ENCODE measurements at regions not wholly inside any gene's neighbourhood (a gene's known extent, or its start where the extent isn't known, plus 50 kb on each side); places are given as distances from the start of the nearest gene placed in this dataset.

GRCh38 chr4:180840142-180840541 is 1403.1 kb upstream of the TENM3 start:
- no peak for TF ChIP-seq CTCF (IDR thresholded peaks at IDR 0.05; ENCODE audit: borderline replicate concordance, extremely low read depth, insufficient read depth)
- Histone ChIP-seq H3K4me1 (ENCODE audit: control insufficient read depth in 2 of 3, insufficient read depth in 2 of 3, low read depth in 1 of 3, low read length in 3 of 3) (no peaks in the 10 kb centered on the region), H3K4me3 (ENCODE audit: low read length in 3 of 3) (no peak overlapping the region), H3K9me3 (ENCODE audit: control insufficient read depth in 2 of 3, insufficient read depth in 1 of 3, low read length in 3 of 3) (no peaks in the 10 kb centered on the region), H3K36me3 (ENCODE audit: control insufficient read depth in 2 of 3, insufficient read depth in 3 of 3, low read length in 3 of 3) (no peaks in the 10 kb centered on the region), H3K27ac (ENCODE audit: low read depth in 2 of 2, low read length in 2 of 2) (no peak overlapping the region), H3K9ac (ENCODE audit: low read length in 3 of 3) (no peak overlapping the region), H3K27me3 (ENCODE audit: control insufficient read depth, insufficient read depth, low read length) (no peaks in the 10 kb centered on the region)
- DNase-seq, result no peak
- intact Hi-C loops (cut with DNase I), result no loop called here
- FAIRE-seq, result no peak

- no peaks in the 10 kb centered on the region for H3K27me3 ChIP-seq (ENCODE audit: control insufficient read depth, insufficient read depth, low read length)
- DNase-seq, result no peak
- H3K4me1 ChIP-seq (ENCODE audit: control insufficient read depth in 2 of 3, insufficient read depth in 2 of 3, low read depth in 1 of 3, low read length in 3 of 3), result no peaks in the 10 kb centered on the region
- no peak for TF ChIP-seq CTCF (IDR thresholded peaks at IDR 0.05; ENCODE audit: borderline replicate concordance, extremely low read depth, insufficient read depth)
- H3K9ac ChIP-seq (ENCODE audit: low read length in 3 of 3), result no peak overlapping the region
- no peaks in the 10 kb centered on the region for H3K36me3 ChIP-seq (ENCODE audit: control insufficient read depth in 2 of 3, insufficient read depth in 3 of 3, low read length in 3 of 3)
- H3K9me3 ChIP-seq (ENCODE audit: control insufficient read depth in 2 of 3, insufficient read depth in 1 of 3, low read length in 3 of 3), result no peaks in the 10 kb centered on the region
- FAIRE-seq, result no peak
- intact Hi-C loops (cut with DNase I), result no loop called here
- H3K4me3 ChIP-seq (ENCODE audit: low read length in 3 of 3), result no peak overlapping the region
- no peak overlapping the region for H3K27ac ChIP-seq (ENCODE audit: low read depth in 2 of 2, low read length in 2 of 2)
Measured at GRCh38 chr4:180850318-180850940, 1392.8 kb upstream of the TENM3 start.

- DNase-seq, result no peak
- Histone ChIP-seq H3K27ac (ENCODE audit: low read depth in 2 of 2, low read length in 2 of 2) (no peak overlapping the region), H3K27me3 (ENCODE audit: control insufficient read depth, insufficient read depth, low read length) (no peaks in the 10 kb centered on the region), H3K36me3 (ENCODE audit: control insufficient read depth in 2 of 3, insufficient read depth in 3 of 3, low read length in 3 of 3) (no peaks in the 10 kb centered on the region), H3K4me3 (ENCODE audit: low read length in 3 of 3) (no peak overlapping the region), H3K9ac (ENCODE audit: low read length in 3 of 3) (no peak overlapping the region), H3K9me3 (ENCODE audit: control insufficient read depth in 2 of 3, insufficient read depth in 1 of 3, low read length in 3 of 3) (no peaks in the 10 kb centered on the region), H3K4me1 (ENCODE audit: control insufficient read depth in 2 of 3, insufficient read depth in 2 of 3, low read depth in 1 of 3, low read length in 3 of 3) (no peaks in the 10 kb centered on the region)
- no peak for FAIRE-seq
- intact Hi-C loops (cut with DNase I), result no loop called here
- no peak for TF ChIP-seq CTCF (IDR thresholded peaks at IDR 0.05; ENCODE audit: borderline replicate concordance, extremely low read depth, insufficient read depth)
Measured at GRCh38 chr4:180852738-180853137, 1390.5 kb upstream of the TENM3 start.

- TF ChIP-seq CTCF (IDR thresholded peaks at IDR 0.05; ENCODE audit: borderline replicate concordance, extremely low read depth, insufficient read depth), result no peak
- no peaks in the 10 kb centered on the region for H3K36me3 ChIP-seq (ENCODE audit: control insufficient read depth in 2 of 3, insufficient read depth in 3 of 3, low read length in 3 of 3)
- intact Hi-C loops (cut with DNase I), result no loop called here
- FAIRE-seq (no peak), DNase-seq (no peak)
- H3K27me3 ChIP-seq (ENCODE audit: control insufficient read depth, insufficient read depth, low read length), result no peaks in the 10 kb centered on the region
- H3K9ac ChIP-seq (ENCODE audit: low read length in 3 of 3), result no peak overlapping the region
- no peaks in the 10 kb centered on the region for H3K4me1 ChIP-seq (ENCODE audit: control insufficient read depth in 2 of 3, insufficient read depth in 2 of 3, low read depth in 1 of 3, low read length in 3 of 3)
- H3K4me3 ChIP-seq (ENCODE audit: low read length in 3 of 3), result no peak overlapping the region
- H3K9me3 ChIP-seq (ENCODE audit: control insufficient read depth in 2 of 3, insufficient read depth in 1 of 3, low read length in 3 of 3), result no peaks in the 10 kb centered on the region
- no peak overlapping the region for H3K27ac ChIP-seq (ENCODE audit: low read depth in 2 of 2, low read length in 2 of 2)
Measured at GRCh38 chr4:180855184-180855583, 1388.0 kb upstream of the TENM3 start.

All from kidney (tissue), 13 donors.